NB4 (cell line): ENCODE measurements at regions not wholly inside any gene's neighbourhood (a gene's known extent, or its start where the extent isn't known, plus 50 kb on each side); places are given as distances from the start of the nearest gene placed in this dataset.

Source experiments
- MYC ChIP-seq: IDR thresholded peaks from 2 replicates; pipeline ENCODE4 v1.6.1; 2011; ENCODE audit warnings: low read depth, low read length
- POLR2A ChIP-seq: IDR thresholded peaks from 2 replicates; pipeline ENCODE4 v1.6.1; 2011; ENCODE audit warnings: mild to moderate bottlenecking; ENCODE audit not compliant: insufficient read length; ENCODE audit errors: extremely low read depth
- TF ChIP-seq, protein P1 (sequence below): IDR thresholded peaks from one replicate; pipeline ENCODE4 v1.5.1; 2012; ENCODE audit warnings: low read depth, low read length
- TF ChIP-seq, protein P2 (sequence below): IDR thresholded peaks from 2 replicates; pipeline ENCODE4 v1.6.1; 2011; ENCODE audit warnings: low read depth, low read length

DNA sequence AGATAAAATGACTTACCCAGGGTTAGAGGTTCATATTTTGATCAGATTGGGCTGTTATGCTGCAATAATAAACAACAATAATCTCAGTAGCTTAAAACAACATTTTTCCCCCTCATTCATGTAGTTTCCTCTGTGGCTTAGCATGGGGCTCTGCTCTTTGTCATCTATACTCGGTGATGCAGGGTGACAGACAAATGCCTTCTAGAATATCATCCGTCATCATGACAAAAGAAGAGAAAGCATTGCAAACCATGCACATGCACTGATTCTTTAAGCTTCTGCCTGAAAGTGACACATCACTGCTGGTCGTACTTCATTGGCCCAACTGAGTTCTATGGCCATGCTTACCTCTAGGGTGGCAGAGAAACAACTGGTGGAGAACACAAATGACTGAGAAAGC, 58.8 kb upstream of the MAMDC2 start:
- TF ChIP-seq, protein P1, sequence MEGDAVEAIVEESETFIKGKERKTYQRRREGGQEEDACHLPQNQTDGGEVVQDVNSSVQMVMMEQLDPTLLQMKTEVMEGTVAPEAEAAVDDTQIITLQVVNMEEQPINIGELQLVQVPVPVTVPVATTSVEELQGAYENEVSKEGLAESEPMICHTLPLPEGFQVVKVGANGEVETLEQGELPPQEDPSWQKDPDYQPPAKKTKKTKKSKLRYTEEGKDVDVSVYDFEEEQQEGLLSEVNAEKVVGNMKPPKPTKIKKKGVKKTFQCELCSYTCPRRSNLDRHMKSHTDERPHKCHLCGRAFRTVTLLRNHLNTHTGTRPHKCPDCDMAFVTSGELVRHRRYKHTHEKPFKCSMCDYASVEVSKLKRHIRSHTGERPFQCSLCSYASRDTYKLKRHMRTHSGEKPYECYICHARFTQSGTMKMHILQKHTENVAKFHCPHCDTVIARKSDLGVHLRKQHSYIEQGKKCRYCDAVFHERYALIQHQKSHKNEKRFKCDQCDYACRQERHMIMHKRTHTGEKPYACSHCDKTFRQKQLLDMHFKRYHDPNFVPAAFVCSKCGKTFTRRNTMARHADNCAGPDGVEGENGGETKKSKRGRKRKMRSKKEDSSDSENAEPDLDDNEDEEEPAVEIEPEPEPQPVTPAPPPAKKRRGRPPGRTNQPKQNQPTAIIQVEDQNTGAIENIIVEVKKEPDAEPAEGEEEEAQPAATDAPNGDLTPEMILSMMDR, result no peak
- TF ChIP-seq POLR2A, result no peak
- TF ChIP-seq MYC, result no peak
- TF ChIP-seq, protein P2, sequence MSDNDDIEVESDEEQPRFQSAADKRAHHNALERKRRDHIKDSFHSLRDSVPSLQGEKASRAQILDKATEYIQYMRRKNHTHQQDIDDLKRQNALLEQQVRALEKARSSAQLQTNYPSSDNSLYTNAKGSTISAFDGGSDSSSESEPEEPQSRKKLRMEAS, result no peak
